Activated CD4-positive, alpha-beta T cell treated with anti-CD3 and anti-CD28 coated beads for 24 hours (primary cell): ENCODE measurements at regions not wholly inside any gene's neighbourhood (a gene's known extent, or its start where the extent isn't known, plus 50 kb on each side); places are given as distances from the start of the nearest gene placed in this dataset.
"Not testable (repeated sequence)": the region's sequence is repeated elsewhere in the genome, so short reads cannot be mapped to it uniquely, and the experiment has no call there.

Experiments used
- DNase-seq, 2 donors: peaks; one replicate each; pipeline ENCODE4 v3.0.0-alpha.2; 2020; ENCODE audit warnings: low read depth in 2 of 2

DNA sequence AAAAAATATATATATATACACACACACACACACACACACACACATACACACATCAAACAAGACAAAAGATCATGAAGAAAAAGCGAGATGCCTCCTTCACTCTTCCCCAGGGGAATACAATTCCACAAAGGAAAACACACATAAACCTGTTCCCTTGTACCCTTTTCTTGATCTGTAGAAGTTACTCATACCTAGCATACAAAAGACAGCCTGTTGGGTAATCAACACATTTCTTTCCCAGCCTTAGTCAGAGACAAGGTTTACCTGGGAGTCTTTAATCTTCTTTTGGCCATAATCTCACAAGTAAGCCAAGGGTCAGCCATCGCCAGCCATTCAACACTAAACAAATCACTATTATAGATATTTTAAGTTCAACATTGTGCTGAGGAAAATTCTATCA, 407.0 kb downstream of the SUCLG1 start:
- DNase-seq = no peak

- DNase-seq = no peak
Observed at GRCh38 chr2:84048964-84049363, 410.1 kb downstream of the SUCLG1 start.

DNA sequence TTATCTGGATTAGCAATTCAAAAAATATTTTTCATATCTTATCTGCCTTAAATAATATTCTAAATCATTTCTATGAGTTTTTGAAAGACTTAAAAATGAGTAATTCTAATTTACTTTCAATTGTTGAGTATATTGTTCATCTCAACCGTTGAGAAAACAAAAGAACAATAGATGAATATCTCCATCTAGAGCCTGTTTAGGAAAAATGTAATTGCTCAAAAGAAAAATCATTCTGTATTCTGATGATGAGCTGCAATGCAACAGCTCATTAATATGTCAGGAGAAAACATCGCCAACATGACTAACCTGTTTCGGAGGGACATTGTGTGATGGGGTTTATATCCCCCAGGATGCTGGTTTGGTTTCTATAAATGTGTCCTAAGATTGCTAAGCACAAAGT, 417.6 kb downstream of the SUCLG1 start:
- DNase-seq = no peak

DNA sequence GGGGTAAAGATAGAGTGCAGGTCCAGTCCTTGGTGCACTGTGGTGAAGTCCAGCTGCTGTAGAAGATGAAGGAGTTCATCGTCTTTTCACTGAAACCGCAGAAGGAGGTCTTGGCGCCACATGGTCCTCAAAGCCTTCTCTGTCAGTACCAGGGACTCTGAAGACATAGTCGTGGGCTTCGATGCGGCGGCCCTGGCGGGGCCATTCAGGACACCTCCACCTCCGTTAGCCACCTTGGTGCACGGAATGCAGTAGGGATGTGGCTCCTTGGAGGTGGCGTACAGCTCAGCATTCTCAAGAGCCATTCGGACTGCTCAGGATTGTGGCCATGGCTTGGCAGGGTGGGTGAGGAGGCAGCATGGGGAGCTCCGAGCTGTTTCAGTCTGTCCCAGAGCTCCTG, 418.8 kb downstream of the SUCLG1 start:
- DNase-seq = no peak

DNA sequence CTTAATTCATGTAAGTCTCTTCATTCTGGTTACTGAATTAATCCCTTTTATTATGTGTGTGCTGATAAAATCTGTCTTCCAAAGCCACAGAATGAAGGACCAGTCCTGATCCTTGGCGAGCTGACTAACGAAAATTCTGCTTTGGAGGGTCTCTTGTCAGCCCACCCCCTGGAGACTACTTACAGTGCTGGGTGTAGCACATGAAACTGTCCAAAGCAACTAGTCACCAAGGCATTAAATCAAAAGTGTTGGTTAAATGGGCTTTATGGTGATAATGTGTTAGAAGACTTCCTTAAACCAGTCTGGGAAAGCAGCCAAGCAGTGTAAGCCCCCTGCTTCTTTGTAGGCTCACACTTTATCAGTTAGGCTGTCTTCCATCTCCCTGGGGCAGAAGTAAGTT, 420.2 kb downstream of the SUCLG1 start:
- no peak for DNase-seq

DNA sequence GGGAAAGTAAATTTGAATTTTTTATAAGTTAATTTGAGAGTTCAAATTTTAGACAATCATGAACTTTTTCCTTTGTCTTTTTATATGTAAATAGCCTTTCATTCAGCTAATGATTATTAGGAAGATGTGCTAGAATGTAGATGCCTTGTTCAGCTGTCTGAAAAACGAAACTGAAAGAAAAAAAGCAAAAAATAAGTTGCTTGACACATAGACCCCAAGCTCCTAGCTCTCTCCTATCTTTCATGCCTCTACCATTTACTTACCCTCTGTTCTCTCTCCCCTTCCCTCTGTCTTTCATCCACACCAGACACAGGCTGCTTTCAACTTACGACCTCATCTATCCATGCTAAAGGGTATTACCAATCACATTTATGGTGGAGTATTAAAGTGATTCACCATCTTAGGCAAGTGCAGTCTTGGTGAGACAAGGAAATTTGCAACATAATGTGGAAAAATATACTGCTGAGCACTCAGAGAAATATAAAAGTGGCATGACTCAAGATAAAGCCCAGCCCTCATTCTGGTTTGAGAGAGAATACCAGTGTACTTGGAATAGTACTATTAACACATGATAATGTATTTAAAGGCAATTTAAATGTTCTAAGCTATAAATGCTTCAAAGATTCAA, 425.6 kb downstream of the SUCLG1 start:
- no peak for DNase-seq

GRCh38 chr2:84031312-84032050, 427.6 kb downstream of the SUCLG1 start:
- DNase-seq = no peak

GRCh38 chr2:84029903-84030575, 429.0 kb downstream of the SUCLG1 start:
- DNase-seq = no peak

DNA sequence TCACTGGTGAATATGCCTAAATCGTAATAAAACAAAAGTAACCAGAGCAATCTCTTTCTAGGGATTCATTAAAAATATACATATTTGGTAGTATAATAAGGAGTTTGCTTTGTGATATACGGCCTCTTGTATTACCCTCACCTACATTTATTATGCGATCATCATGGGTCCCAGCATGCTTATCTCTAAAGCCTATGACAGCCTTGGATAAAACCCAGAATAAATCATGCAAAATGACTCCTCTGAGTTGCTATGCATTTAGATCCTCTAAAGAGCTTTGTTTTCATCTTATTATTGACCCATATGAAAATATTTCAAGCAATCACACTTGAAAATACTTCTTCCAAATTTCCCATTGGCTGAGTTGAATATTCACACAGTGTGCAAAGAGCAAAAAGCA, 432.3 kb downstream of the SUCLG1 start:
- DNase-seq = no peak

DNA sequence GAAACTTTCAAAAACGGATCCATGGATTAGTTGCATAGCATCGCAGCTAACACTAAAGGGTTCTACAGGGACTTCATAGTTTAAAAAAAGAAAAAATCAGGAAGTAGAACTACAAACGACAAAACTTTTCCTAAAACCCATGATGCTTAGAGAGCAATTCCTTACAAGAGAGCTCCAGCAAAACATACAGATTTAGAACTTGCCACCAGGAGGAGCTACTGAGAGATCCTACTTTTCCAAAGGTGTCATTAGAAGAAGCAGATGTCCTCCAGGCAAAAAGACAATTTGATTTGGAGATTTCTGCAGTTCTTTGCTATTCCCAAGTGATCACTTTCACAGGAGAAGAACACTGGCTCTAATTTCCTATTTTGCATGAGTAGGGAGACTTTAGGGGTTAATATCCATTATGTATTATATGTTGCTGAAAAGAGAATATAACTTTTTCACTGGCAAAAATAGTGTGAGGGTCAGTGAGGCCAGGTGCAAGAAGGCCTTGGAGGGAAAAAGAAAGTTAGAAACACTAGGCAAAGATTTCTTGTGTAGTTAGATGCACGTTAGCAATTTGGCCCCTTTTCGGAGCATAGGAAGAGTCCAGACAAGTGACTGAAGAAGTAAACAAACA, 436.2 kb downstream of the SUCLG1 start:
- no peak for DNase-seq

GRCh38 chr2:84017010-84017409, 442.1 kb downstream of the SUCLG1 start:
- DNase-seq = no peak

DNA sequence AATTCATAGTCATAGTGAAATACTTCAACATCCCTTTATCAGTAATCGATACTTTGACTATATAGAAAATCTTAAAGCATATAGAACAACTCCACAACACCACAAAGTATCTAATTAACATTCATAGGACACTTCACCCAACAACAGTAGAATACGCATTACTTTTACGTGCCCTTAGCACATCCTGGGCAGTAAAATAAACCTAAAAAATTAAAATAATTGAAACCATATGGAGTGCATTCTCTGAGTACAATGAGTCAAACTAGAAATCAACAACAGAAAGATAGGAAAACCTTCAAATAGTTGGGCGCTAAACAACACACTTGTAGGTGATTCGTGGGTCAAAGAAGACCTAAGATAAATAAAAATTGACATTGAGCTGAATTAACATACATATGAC, 442.9 kb downstream of the SUCLG1 start:
- DNase-seq = no peak

- no peak for DNase-seq
Observed at GRCh38 chr2:83997889-83998288, 461.2 kb downstream of the SUCLG1 start.

DNA sequence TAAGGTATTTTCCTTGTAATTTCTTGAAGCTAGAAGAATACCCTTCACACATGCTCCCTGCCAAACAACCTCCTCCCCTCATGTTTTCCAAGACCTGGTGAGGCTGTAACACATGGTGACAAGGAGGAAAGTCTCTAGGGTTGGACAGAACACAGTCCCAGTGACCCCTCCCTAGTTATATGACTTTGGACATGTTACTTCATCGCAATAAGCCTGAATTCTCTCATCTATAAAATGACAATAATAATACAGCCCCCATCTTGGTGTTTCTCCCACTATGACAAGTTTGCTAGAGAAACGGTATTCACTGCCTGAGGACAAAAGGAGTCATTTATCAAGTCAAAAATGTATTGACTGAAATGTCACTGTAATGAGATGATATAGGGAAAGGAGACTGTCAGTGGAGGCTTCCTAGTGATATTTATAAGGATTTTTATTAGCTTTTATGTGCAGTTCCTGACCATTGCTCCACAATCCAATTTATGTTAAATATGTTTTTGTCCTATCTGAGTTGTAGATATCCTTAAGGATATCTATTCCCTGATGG, 464.4 kb downstream of the SUCLG1 start:
- no peak for DNase-seq

GRCh38 chr2:83993873-83994632, 465.0 kb downstream of the SUCLG1 start:
- no peak for DNase-seq

DNA sequence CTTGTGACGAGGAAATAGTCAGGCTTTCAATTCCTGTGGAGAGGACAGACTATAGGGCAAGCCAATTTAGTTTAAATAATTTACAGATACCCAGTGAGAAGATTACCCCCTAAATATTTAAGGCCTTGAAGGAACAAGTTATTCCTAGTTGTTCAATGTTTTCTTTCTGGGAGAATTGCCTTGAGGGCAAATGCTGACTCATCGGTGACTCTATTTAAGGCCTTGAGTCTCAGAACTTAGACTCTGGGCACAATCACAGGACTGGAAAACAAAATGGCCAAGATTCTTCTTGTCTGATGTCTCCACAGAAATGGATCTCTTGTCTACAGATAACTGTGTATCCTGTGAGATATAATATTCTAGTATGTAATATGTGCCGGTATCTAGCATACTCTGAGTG, 467.1 kb downstream of the SUCLG1 start:
- no peak for DNase-seq

GRCh38 chr2:83990636-83991035, 468.4 kb downstream of the SUCLG1 start:
- no peak for DNase-seq

- not testable (repeated sequence) for DNase-seq
Observed at GRCh38 chr2:83976628-83977027, 482.5 kb downstream of the SUCLG1 start.

DNA sequence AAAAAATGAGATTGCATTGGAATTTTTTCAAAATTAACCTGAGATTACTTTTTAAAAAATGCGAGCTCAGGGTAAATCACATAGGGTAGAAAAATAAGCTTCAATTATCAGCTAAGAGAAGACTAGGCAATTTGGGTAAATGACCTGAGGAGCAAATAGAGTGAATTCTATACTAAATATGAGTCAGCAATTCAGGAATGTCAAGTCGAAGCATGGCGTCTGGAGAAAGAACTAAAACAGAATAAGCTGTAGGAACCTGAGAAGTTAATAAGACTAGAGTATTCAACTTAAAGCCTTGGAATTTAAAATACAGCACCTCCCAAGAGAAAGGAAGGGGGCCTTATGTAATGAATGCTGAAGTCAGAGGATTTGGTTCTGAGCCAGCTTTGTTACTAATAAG, 487.0 kb downstream of the SUCLG1 start:
- DNase-seq = no peak

DNA sequence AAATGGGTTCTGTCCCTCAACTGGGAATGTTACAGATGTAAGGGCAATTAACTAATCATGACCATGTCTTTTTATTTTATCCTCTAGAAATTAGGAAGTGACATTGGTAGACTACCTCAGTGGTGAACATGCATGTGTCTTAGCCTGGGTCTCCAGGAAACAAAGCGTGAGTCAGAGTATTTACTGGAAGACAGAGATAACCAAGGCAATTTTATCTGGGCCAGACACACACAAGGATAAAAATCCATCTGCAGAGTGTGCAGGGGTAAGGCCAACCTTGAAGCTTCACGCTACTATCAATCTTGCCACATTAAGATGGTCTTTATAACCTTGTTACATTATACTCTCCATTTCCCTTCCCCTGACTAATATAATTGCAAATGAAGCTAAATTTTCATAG, 487.5 kb downstream of the SUCLG1 start:
- no peak for DNase-seq

- no peak for DNase-seq
Observed at GRCh38 chr2:83970217-83970929, 488.7 kb downstream of the SUCLG1 start.
